ENCODE measurements at regions not wholly inside any gene's neighbourhood (a gene's known extent, or its start where the extent isn't known, plus 50 kb on each side); places are given as distances from the start of the nearest gene placed in this dataset.
"Not testable (repeated sequence)": the region's sequence is repeated elsewhere in the genome, so short reads cannot be mapped to it uniquely, and the experiment has no call there.

GRCh38 chr12:64552510-64552909 is 57.8 kb upstream of the RASSF3 start:
- DNase-seq = not testable (repeated sequence)

GRCh38 chr12:64553689-64554088 is 56.6 kb upstream of the RASSF3 start:
- not testable (repeated sequence) for DNase-seq

- no peak for DNase-seq
Observed at GRCh38 chr12:64556231-64556630, 54.1 kb upstream of the RASSF3 start.

GRCh38 chr12:64558754-64559153 is 51.5 kb upstream of the RASSF3 start:
- no peak for DNase-seq

GRCh38 chr12:64560396-64561301 is 49.6 kb upstream of the RASSF3 start:
- DNase-seq = peak; percentile 93
